Body of pancreas (tissue), 4 donors: ENCODE measurements at regions not wholly inside any gene's neighbourhood (a gene's known extent, or its start where the extent isn't known, plus 50 kb on each side); places are given as distances from the start of the nearest gene placed in this dataset.

Source experiments
- POLR2A ChIP-seq, 3 donors: fragments of 450-650 bp; IDR thresholded peaks; one replicate each; pipeline ENCODE4 v1.6.1; 2016; ENCODE audit warnings: antibody characterized with exemption in 3 of 3, mild to moderate bottlenecking in 2 of 3
- TF ChIP-seq, protein P1 (sequence below), 7 experiments: fragments of 450-650 bp in 4 of 7; fragments of 200-600 bp in 3 of 7; sonication (generic) in 3 of 7; IDR thresholded peaks; one replicate each; pipeline ENCODE4 v1.5.1; 2016 to 2019; ENCODE audit warnings: antibody characterized with exemption in 7 of 7

DNA sequence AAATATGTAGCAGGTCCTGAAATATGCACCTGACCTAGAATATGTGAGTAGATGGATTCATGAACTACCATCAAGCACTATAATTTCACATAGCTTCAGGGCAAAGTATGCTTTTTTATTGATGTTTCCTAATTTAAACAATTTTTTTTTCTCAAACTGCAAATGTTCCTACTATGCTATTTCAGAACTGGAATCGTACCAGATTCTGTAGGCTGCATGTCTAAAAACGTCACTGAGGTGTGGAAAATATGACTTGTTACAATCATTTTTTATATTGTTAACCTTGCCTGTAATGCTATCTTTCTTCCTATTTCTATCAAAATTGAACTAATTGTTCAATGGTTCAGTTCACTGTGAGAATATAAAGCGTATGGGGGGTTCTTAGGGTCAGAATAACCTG lies 78.0 kb upstream of the RERGL start:
- no peak for TF ChIP-seq POLR2A (IDR thresholded peaks at IDR 0.05)
- TF ChIP-seq, protein P1, sequence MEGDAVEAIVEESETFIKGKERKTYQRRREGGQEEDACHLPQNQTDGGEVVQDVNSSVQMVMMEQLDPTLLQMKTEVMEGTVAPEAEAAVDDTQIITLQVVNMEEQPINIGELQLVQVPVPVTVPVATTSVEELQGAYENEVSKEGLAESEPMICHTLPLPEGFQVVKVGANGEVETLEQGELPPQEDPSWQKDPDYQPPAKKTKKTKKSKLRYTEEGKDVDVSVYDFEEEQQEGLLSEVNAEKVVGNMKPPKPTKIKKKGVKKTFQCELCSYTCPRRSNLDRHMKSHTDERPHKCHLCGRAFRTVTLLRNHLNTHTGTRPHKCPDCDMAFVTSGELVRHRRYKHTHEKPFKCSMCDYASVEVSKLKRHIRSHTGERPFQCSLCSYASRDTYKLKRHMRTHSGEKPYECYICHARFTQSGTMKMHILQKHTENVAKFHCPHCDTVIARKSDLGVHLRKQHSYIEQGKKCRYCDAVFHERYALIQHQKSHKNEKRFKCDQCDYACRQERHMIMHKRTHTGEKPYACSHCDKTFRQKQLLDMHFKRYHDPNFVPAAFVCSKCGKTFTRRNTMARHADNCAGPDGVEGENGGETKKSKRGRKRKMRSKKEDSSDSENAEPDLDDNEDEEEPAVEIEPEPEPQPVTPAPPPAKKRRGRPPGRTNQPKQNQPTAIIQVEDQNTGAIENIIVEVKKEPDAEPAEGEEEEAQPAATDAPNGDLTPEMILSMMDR (IDR thresholded peaks at IDR 0.05), result no peak
